ENCODE measurements at regions not wholly inside any gene's neighbourhood (a gene's known extent, or its start where the extent isn't known, plus 50 kb on each side); places are given as distances from the start of the nearest gene placed in this dataset.

- DNase-seq (ENCODE audit: low read depth in 2 of 2): no peak
Measured at GRCh38 chr10:33126742-33127141, 168.7 kb upstream of the ITGB1 start.

GRCh38 chr10:33125522-33126517 is 167.8 kb upstream of the ITGB1 start:
- no peak for DNase-seq (ENCODE audit: low read depth in 2 of 2)

- DNase-seq (ENCODE audit: low read depth in 2 of 2): no peak
Measured at GRCh38 chr10:33125111-33125510, 167.1 kb upstream of the ITGB1 start.

- DNase-seq (ENCODE audit: low read depth in 2 of 2): no peak
Measured at GRCh38 chr10:33123680-33124079, 165.7 kb upstream of the ITGB1 start.

GRCh38 chr10:33122014-33122809 is 164.2 kb upstream of the ITGB1 start:
- DNase-seq (ENCODE audit: low read depth in 2 of 2): no peak

- DNase-seq (ENCODE audit: low read depth in 2 of 2): no peak
Measured at GRCh38 chr10:33120700-33121099, 162.7 kb upstream of the ITGB1 start.

GRCh38 chr10:33120275-33120674 is 162.2 kb upstream of the ITGB1 start:
- no peak for DNase-seq (ENCODE audit: low read depth in 2 of 2)

- no peak for DNase-seq (ENCODE audit: low read depth in 2 of 2)
Measured at GRCh38 chr10:33117816-33118215, 159.8 kb upstream of the ITGB1 start.

- DNase-seq (ENCODE audit: low read depth in 2 of 2): no peak
Measured at GRCh38 chr10:33117230-33117629, 159.2 kb upstream of the ITGB1 start.

GRCh38 chr10:33115738-33116719 is 158.0 kb upstream of the ITGB1 start:
- no peak for DNase-seq (ENCODE audit: low read depth in 2 of 2)

GRCh38 chr10:33114451-33114952 is 156.5 kb upstream of the ITGB1 start:
- DNase-seq (ENCODE audit: low read depth in 2 of 2): no peak

GRCh38 chr10:33113466-33113865 is 155.4 kb upstream of the ITGB1 start:
- DNase-seq (ENCODE audit: low read depth in 2 of 2): no peak

GRCh38 chr10:33112831-33113455 is 154.9 kb upstream of the ITGB1 start:
- no peak for DNase-seq (ENCODE audit: low read depth in 2 of 2)

- no peak for DNase-seq (ENCODE audit: low read depth in 2 of 2)
Measured at GRCh38 chr10:33111488-33112051, 153.5 kb upstream of the ITGB1 start.

GRCh38 chr10:33109788-33110469 is 151.9 kb upstream of the ITGB1 start:
- DNase-seq (ENCODE audit: low read depth in 2 of 2): no peak

- no peak for DNase-seq (ENCODE audit: low read depth in 2 of 2)
Measured at GRCh38 chr10:33109384-33109783, 151.4 kb upstream of the ITGB1 start.

GRCh38 chr10:33107953-33108352 is 149.9 kb upstream of the ITGB1 start:
- DNase-seq (ENCODE audit: low read depth in 2 of 2): no peak

- DNase-seq (ENCODE audit: low read depth in 2 of 2): no peak
Measured at GRCh38 chr10:33106767-33107166, 148.7 kb upstream of the ITGB1 start.

GRCh38 chr10:33103863-33104379 is 145.9 kb upstream of the ITGB1 start:
- no peak for DNase-seq (ENCODE audit: low read depth in 2 of 2)

- DNase-seq (ENCODE audit: low read depth in 2 of 2): no peak
Measured at GRCh38 chr10:33102071-33102470, 144.0 kb upstream of the ITGB1 start.

All from stimulated activated CD8-positive, alpha-beta memory T cell treated with anti-CD3 and anti-CD28 coated beads, Interleukin-7, amount 100 ng/mL, for 1 hour (primary cell).